ENCODE measurements at regions not wholly inside any gene's neighbourhood (a gene's known extent, or its start where the extent isn't known, plus 50 kb on each side); places are given as distances from the start of the nearest gene placed in this dataset.

GRCh38 chr12:97309921-97310320 is 152.7 kb upstream of the RMST start:
- TF ChIP-seq CTCF (IDR thresholded peaks at IDR 0.05; ENCODE audit: low read depth, low read length, missing control alignments), result no peak

GRCh38 chr12:97312570-97313135 is 150.0 kb upstream of the RMST start:
- peak; percentile 20 for TF ChIP-seq CTCF (IDR thresholded peaks at IDR 0.05; ENCODE audit: low read depth, low read length, missing control alignments)
- no peak for DNase-seq (ENCODE audit: low read depth)
- H3K4me3 ChIP-seq (ENCODE audit: low read depth, low read length), result no peak overlapping the region

More at GRCh38 chr12:97309921-97310320, 152.7 kb upstream of the RMST start:
- no peak overlapping the region for H3K4me3 ChIP-seq (ENCODE audit: low read depth, low read length)
- DNase-seq (ENCODE audit: low read depth), result no peak

- DNase-seq (ENCODE audit: low read depth), result no peak
- TF ChIP-seq CTCF (IDR thresholded peaks at IDR 0.05; ENCODE audit: low read depth, low read length, missing control alignments), result no peak
- H3K4me3 ChIP-seq (ENCODE audit: low read depth, low read length), result no peak overlapping the region
Observed at GRCh38 chr12:97313471-97314190, 149.0 kb upstream of the RMST start.

- DNase-seq (ENCODE audit: low read depth), result no peak
- TF ChIP-seq CTCF (IDR thresholded peaks at IDR 0.05; ENCODE audit: low read depth, low read length, missing control alignments), result no peak
- H3K4me3 ChIP-seq (ENCODE audit: low read depth, low read length), result no peak overlapping the region
Observed at GRCh38 chr12:97316321-97316720, 146.3 kb upstream of the RMST start.

- no peak for TF ChIP-seq CTCF (IDR thresholded peaks at IDR 0.05; ENCODE audit: low read depth, low read length, missing control alignments)
- no peak for DNase-seq (ENCODE audit: low read depth)
- no peak overlapping the region for H3K4me3 ChIP-seq (ENCODE audit: low read depth, low read length)
Observed at GRCh38 chr12:97321621-97322020, 141.0 kb upstream of the RMST start.

- no peak for DNase-seq (ENCODE audit: low read depth)
- TF ChIP-seq CTCF (IDR thresholded peaks at IDR 0.05; ENCODE audit: low read depth, low read length, missing control alignments), result no peak
- no peak overlapping the region for H3K4me3 ChIP-seq (ENCODE audit: low read depth, low read length)
Observed at GRCh38 chr12:97322388-97322787, 140.2 kb upstream of the RMST start.

GRCh38 chr12:97323154-97323553 is 139.4 kb upstream of the RMST start:
- no peak overlapping the region for H3K4me3 ChIP-seq (ENCODE audit: low read depth, low read length)
- DNase-seq (ENCODE audit: low read depth), result no peak
- TF ChIP-seq CTCF (IDR thresholded peaks at IDR 0.05; ENCODE audit: low read depth, low read length, missing control alignments), result no peak
